Muscle layer of colon (tissue), 2 donors: ENCODE measurements at regions not wholly inside any gene's neighbourhood (a gene's known extent, or its start where the extent isn't known, plus 50 kb on each side); places are given as distances from the start of the nearest gene placed in this dataset.

Source experiments
- H3K27ac ChIP-seq: one replicate; pipeline ENCODE4 v1.7.0; 2013; ENCODE audit warnings: low read depth, mild to moderate bottlenecking, low read length, moderate library complexity
- H3K27me3 ChIP-seq, 2 donors: one replicate each; pipeline ENCODE4 v1.7.0; 2013; ENCODE audit warnings: low read length in 2 of 2, mild to moderate bottlenecking in 2 of 2; ENCODE audit not compliant: insufficient read depth in 2 of 2, control insufficient read depth in 1 of 2
- H3K36me3 ChIP-seq: one replicate; pipeline ENCODE4 v1.7.0; 2013; ENCODE audit warnings: mild to moderate bottlenecking, low read length; ENCODE audit not compliant: insufficient read depth
- H3K4me1 ChIP-seq: one replicate; pipeline ENCODE4 v1.7.0; 2013; ENCODE audit warnings: mild to moderate bottlenecking, low read length; ENCODE audit not compliant: insufficient read depth
- H3K4me3 ChIP-seq, 2 donors: one replicate each; pipeline ENCODE4 v1.7.0; 2013; ENCODE audit warnings: low read length in 2 of 2, low read depth in 1 of 2, mild to moderate bottlenecking in 1 of 2, moderate library complexity in 1 of 2
- H3K9ac ChIP-seq: one replicate; pipeline ENCODE4 v1.7.0; 2013; ENCODE audit warnings: low read length
- H3K9me3 ChIP-seq: one replicate; pipeline ENCODE4 v1.7.0; 2013; ENCODE audit warnings: mild to moderate bottlenecking, low read length
- donor health status: abdominal sarcoma.
- donor health status: Adenocarcinoma of cecum.

DNA sequence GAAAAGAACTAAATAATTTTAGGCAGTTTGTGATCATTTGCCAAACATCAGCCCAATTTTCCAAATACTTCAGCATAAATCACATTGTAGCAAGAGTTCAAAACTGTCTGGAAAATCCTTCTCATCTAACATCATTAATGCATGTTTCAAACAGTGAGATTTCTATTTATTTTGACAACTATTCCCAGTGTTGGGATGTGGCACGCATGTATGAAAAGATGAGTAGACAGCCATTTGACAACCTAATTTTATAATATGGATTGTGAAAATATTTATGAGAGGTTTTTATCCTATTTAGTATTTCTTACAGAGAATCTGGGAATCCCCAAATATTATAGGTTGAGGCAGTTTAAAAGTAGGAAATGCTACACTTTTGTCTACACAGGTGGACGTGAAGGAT lies 357.6 kb upstream of the ARID1B start:
- H3K27ac ChIP-seq = no peak overlapping the region
- H3K4me3 ChIP-seq = no peak overlapping the region
- H3K27me3 ChIP-seq = no peaks in the 10 kb centered on the region
- no peak overlapping the region for H3K9ac ChIP-seq
- H3K36me3 ChIP-seq = no peaks in the 10 kb centered on the region
- no peaks in the 10 kb centered on the region for H3K4me1 ChIP-seq
- H3K9me3 ChIP-seq = no peaks in the 10 kb centered on the region

DNA sequence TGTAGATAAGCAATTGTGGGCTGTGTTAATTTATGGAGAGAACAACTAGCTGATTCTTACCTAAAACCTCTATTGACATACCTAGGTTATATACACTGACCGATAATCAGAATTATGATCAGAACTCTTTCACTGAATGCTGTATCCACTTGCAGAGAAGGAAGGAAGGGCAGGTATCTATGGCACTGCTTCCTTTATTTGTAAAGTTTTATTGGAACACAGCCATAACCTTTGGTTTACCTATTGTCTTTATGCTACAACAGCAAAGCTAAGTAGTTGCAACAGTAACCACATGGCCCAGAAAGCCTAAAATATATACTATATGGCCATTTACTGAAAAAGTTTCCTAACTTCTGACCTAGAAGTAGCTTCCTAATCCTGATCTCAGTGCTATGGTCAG lies 358.9 kb upstream of the ARID1B start:
- H3K9ac ChIP-seq = no peak overlapping the region
- H3K9me3 ChIP-seq = no peaks in the 10 kb centered on the region
- H3K27ac ChIP-seq = no peak overlapping the region
- H3K36me3 ChIP-seq = no peaks in the 10 kb centered on the region
- H3K4me1 ChIP-seq = no peaks in the 10 kb centered on the region
- no peak overlapping the region for H3K4me3 ChIP-seq
- H3K27me3 ChIP-seq = no peaks in the 10 kb centered on the region

DNA sequence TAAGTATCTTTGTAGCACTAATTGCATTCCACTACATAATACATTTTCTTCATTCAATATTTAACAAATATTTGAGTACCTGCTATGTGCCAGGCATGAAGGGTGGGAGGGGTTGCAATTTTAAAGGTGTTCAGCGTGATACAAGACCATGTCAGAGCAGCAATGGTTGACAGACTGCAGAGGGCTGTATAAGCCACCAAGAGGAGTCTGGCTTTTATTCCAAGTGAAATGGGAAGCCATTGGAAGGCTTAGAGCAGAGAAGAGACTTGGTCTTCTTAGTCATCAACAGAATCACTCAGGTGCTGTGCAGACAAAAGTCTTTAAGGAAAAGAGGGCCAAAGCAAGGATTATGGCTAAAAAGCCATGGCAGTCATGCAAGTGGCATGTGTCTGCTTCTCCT lies 360.8 kb upstream of the ARID1B start:
- H3K9ac ChIP-seq = no peak overlapping the region
- H3K4me1 ChIP-seq = no peaks in the 10 kb centered on the region
- H3K27me3 ChIP-seq = no peaks in the 10 kb centered on the region
- H3K9me3 ChIP-seq = no peaks in the 10 kb centered on the region
- no peaks in the 10 kb centered on the region for H3K36me3 ChIP-seq
- H3K27ac ChIP-seq = no peak overlapping the region
- H3K4me3 ChIP-seq = no peak overlapping the region

DNA sequence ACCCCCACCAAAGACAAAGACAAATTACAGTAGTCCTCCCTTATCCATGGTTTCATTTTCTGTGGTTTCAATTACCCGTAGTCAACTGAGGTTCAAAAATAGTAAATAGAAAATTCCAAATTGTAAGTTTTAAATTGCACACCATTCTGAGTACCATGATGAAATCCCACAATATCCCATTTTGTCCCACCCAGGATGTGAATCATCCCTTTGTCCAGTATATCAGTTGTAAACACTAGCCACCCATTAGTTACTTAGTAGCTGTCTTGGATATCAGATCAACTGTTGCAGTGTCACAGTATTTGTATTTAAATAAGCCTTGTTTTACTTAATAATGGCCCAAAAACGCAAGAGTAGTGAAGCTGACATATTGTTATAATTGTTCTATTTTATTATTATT lies 364.0 kb upstream of the ARID1B start:
- Histone ChIP-seq H3K27me3 (no peaks in the 10 kb centered on the region), H3K4me3 (no peak overlapping the region), H3K9ac (no peak overlapping the region), H3K36me3 (no peaks in the 10 kb centered on the region), H3K4me1 (no peaks in the 10 kb centered on the region), H3K27ac (no peak overlapping the region), H3K9me3 (no peaks in the 10 kb centered on the region)

DNA sequence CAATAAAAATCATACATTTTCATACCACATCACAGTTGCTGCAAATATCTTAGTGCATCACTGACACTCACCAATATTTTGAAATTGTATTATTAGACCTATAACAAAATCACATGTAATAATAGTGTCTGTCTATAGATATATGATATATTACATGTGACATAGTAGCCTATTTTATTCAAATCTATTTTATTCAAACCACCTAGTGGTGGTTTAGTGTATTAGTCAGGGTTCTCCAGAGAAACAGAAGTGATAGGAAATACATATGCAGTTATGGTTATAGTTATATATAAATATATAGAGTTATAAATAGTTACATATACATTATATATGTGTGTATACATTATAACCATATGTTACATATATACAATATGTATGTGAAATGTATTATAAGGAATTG lies 366.5 kb upstream of the ARID1B start:
- no peaks in the 10 kb centered on the region for H3K9me3 ChIP-seq
- H3K4me1 ChIP-seq = no peaks in the 10 kb centered on the region
- H3K27me3 ChIP-seq = no peaks in the 10 kb centered on the region
- H3K27ac ChIP-seq = no peak overlapping the region
- H3K4me3 ChIP-seq = no peak overlapping the region
- H3K9ac ChIP-seq = no peak overlapping the region
- no peaks in the 10 kb centered on the region for H3K36me3 ChIP-seq

DNA sequence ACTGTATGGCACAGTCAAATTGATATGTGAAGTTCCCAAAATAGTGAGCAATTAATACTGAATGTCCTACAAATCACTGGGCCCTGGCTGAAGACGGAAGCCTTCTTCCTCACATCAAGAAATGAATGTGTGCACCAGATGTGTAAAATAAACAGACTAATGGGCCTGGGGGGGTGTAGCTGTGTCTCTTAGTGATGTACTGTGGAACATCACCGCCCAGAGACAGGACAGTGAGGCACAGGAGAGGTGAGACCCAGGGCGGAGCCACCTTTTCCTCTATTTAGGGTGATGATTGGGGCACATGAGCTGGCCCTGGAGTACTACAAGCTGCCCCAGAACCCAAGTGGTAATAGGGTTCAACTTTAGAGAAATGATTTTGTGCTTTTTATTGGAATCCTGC lies 368.5 kb upstream of the ARID1B start:
- Histone ChIP-seq H3K9me3 (no peaks in the 10 kb centered on the region), H3K9ac (no peak overlapping the region), H3K4me1 (no peaks in the 10 kb centered on the region), H3K36me3 (no peaks in the 10 kb centered on the region), H3K27me3 (no peaks in the 10 kb centered on the region), H3K27ac (no peak overlapping the region), H3K4me3 (no peak overlapping the region)

DNA sequence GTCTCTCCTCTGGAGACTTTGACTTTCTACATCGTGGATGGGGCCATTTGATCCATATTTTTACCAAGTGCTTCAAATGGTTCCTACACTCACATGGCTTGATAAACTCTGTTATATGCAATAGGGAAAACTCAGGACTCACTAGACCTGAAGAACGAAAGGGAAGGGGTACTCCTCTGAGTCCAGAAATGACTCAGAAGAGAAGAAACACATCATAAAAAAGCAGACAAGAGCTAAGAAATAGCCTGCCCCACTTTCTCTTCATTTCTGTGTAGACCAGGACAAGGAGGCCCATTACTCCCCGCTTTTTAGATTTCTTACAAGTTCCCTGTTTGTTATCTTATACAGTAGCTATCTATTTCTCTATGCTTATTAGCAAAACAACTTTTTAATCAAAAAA lies 369.8 kb upstream of the ARID1B start:
- Histone ChIP-seq H3K27me3 (no peaks in the 10 kb centered on the region), H3K27ac (no peak overlapping the region), H3K36me3 (no peaks in the 10 kb centered on the region), H3K4me1 (no peaks in the 10 kb centered on the region), H3K9me3 (no peaks in the 10 kb centered on the region), H3K9ac (no peak overlapping the region), H3K4me3 (no peak overlapping the region)

DNA sequence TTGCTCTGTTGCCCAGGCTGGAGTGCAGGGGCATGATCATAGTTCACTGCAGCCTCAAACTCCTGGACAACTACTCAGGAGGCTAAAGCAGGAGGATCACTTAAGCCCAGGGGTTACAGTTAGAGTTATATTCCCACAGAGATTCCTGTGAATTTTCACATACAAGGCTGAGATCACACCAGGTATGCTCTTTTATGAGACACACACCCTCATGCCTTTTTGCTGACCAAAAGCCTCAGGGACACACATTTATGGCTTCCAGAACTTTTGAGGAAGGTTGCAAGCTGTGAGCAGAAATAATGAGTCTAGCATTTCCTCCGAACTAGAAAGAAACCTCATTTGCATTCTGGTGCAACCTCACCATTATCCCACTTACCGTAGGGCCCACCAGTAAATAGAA lies 370.5 kb upstream of the ARID1B start:
- H3K9ac ChIP-seq = no peak overlapping the region
- no peaks in the 10 kb centered on the region for H3K9me3 ChIP-seq
- H3K4me3 ChIP-seq = no peak overlapping the region
- H3K27ac ChIP-seq = no peak overlapping the region
- no peaks in the 10 kb centered on the region for H3K27me3 ChIP-seq
- H3K4me1 ChIP-seq = no peaks in the 10 kb centered on the region
- no peaks in the 10 kb centered on the region for H3K36me3 ChIP-seq

DNA sequence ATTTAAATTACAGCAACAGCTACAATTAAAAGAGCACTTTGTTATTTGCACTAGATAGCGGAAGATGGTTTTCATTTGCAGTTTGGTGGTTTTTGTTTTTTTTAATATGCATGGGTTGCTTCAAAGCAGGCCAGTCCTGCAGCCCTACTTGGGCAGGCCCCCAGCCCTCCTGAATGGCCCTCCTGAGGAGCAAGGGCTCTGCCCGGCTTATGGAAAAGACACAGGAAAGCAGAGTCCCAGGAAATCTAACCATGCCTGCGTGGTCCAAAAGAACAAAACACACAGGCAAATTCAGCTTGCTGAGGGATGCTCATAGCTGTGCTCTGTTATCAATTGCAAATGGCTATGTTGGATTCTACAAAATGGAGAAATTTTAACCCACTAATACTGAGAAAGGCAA lies 371.1 kb upstream of the ARID1B start:
- Histone ChIP-seq H3K9ac (no peak overlapping the region), H3K9me3 (no peaks in the 10 kb centered on the region), H3K36me3 (no peaks in the 10 kb centered on the region), H3K27me3 (no peaks in the 10 kb centered on the region), H3K4me1 (no peaks in the 10 kb centered on the region), H3K4me3 (no peak overlapping the region), H3K27ac (no peak overlapping the region)

DNA sequence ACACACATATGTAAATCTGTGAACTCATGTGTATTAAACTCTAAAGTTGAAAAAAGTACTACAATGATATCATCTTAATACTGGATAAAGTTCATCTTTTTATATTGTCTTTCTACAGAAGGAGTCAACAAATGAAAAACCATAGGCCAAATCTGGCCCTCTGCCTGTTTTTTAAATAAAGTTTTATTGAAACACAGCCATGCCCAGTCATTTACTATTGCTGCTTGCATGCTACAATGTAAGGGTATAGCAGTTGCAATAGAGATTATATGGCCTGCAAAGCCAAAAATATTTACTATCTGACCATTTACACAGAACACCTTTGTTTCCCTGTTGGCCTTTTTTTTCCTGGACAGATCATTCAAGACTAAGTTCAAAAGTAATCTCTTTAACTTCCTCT lies 374.6 kb upstream of the ARID1B start:
- H3K36me3 ChIP-seq = no peaks in the 10 kb centered on the region
- no peak overlapping the region for H3K9ac ChIP-seq
- H3K9me3 ChIP-seq = no peaks in the 10 kb centered on the region
- H3K4me1 ChIP-seq = no peaks in the 10 kb centered on the region
- H3K27me3 ChIP-seq = no peaks in the 10 kb centered on the region
- H3K4me3 ChIP-seq = no peak overlapping the region
- no peak overlapping the region for H3K27ac ChIP-seq

DNA sequence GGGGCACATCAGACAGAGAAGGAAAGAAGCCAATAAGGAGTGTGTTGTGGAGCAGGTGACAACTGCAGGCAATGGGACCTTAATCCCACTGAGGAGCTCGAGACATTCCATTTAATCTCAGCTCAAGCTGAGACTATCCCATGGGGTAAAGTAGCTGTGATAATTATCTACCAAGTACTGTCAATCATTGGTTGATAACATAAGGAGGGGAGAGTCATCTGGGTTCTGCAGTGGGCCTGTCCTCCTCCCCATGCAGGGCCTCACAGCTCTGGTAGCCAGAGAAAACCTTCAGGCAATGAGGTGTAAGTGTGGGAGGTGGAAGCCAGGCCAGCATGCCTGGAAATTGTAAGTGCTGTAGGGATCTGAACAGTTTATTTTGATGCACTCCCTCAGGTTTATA lies 375.0 kb upstream of the ARID1B start:
- no peak overlapping the region for H3K4me3 ChIP-seq

DNA sequence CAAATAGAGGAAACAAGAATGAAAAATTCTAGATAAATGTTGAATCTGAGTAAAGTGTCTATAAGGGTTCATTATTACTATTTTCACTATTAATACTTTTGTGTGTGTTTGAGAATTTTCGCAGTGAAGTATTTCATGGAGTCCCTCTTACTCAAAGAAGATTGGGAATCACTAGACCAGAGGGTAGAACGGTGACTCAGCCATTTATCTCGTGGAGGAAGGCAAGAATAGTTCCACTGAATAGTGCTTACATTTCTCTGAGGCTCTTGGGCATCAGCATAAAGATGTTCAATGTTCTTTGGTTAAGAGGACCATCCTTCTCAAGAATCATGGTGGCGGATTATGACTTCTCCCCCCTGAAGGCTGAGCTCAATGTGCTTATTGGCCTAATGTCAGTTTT lies 376.7 kb upstream of the ARID1B start:
- Histone ChIP-seq H3K9me3 (no peaks in the 10 kb centered on the region), H3K27ac (no peak overlapping the region), H3K9ac (no peak overlapping the region), H3K4me3 (no peak overlapping the region), H3K36me3 (no peaks in the 10 kb centered on the region), H3K27me3 (no peaks in the 10 kb centered on the region), H3K4me1 (peaks cover 3% of the 10 kb centered on the region)

More for the DNA sequence above, 375.0 kb upstream of the ARID1B start:
- no peaks in the 10 kb centered on the region for H3K36me3 ChIP-seq
- no peak overlapping the region for H3K27ac ChIP-seq
- H3K9me3 ChIP-seq = no peaks in the 10 kb centered on the region
- no peaks in the 10 kb centered on the region for H3K27me3 ChIP-seq
- H3K9ac ChIP-seq = no peak overlapping the region
- H3K4me1 ChIP-seq = no peaks in the 10 kb centered on the region
